HepG2 (cell line): ENCODE measurements at regions not wholly inside any gene's neighbourhood (a gene's known extent, or its start where the extent isn't known, plus 50 kb on each side); places are given as distances from the start of the nearest gene placed in this dataset.
A peak's percentile ranks its signal among the peaks of the same experiment; 100 is the strongest.

Source experiments
- ATAC-seq: fragments of 200-7000 bp; cut with Tn5 transposase; 3 replicates; pipeline ENCODE4 v1.9.1; 2020; ENCODE audit warnings: mild to moderate bottlenecking, moderate library complexity
- BruUV-seq: library from RNA; stranded (reverse); fragments of 400-500 nt; replicated peaks from 2 replicates; lab custom pipeline; 2021; lab: Mats Ljungman, UMichigan
- CTCF ChIA-PET: fragments of 300-600 bp; formaldehyde crosslinking; extraction: SDS; loops from one replicate; lab custom pipeline; 2021; ENCODE audit warnings: low total read pairs, inconsistent platforms, low intra/inter-chr PET ratio; lab: Yijun Ruan, JAX
- POLR2A ChIA-PET: fragments of 350-600 bp; sonication (Branson Sonifier 250); formaldehyde crosslinking; loops from one replicate; lab custom pipeline; 2020; ENCODE audit warnings: antibody characterized with exemption, inconsistent platforms; lab: Yijun Ruan, JAX
- DNase-seq: peaks from one replicate; pipeline ENCODE4 v3.0.0-alpha.2; 2015; ENCODE audit warnings: low spot score
- FAIRE-seq: peaks from 3 replicates; lab custom pipeline; 2011; peaks lifted over from hg19 to GRCh38; lab: Jason Lieb, UNC
- H2AFZ ChIP-seq: one replicate; pipeline ENCODE4 v1.6.1; 2011; ENCODE audit warnings: low read length, inconsistent platforms
- H3K27ac ChIP-seq: fragments of 300-600 bp; 3 replicates; pipeline ENCODE4 v1.8.0; 2011; ENCODE audit warnings: mixed run types, mild to moderate bottlenecking, mixed read lengths, low read length, inconsistent platforms; ENCODE audit not compliant: insufficient read depth; ENCODE audit errors: extremely low read length
- H3K27me3 ChIP-seq, 2 experiments: fragments of 200-600 bp in 1 of 2; 2 replicates in 1 of 2; 3 replicates in 1 of 2; pipeline versions ENCODE4 v1.6.0 to v1.8.0; 2011; ENCODE audit warnings: low read length in 2 of 2, mild to moderate bottlenecking in 2 of 2, moderate library complexity in 2 of 2, inconsistent platforms in 1 of 2; ENCODE audit not compliant: insufficient read depth in 2 of 2, control insufficient read depth in 1 of 2
- H3K36me3 ChIP-seq, 2 experiments: fragments of 200-600 bp in 1 of 2; replicated peaks in 1 of 2; 2 replicates in 1 of 2; 3 replicates in 1 of 2; pipeline versions ENCODE4 v1.5.1 to v1.8.0; 2011; ENCODE audit warnings: low read length in 2 of 2, inconsistent platforms in 1 of 2; ENCODE audit not compliant: insufficient read depth in 2 of 2, control insufficient read depth in 1 of 2
- H3K4me1 ChIP-seq: 2 replicates; pipeline ENCODE4 v1.5.1; 2012; ENCODE audit warnings: low read length, inconsistent platforms; ENCODE audit not compliant: insufficient read depth
- H3K4me2 ChIP-seq: 2 replicates; pipeline ENCODE4 v1.6.0; 2011; ENCODE audit warnings: low read depth, low read length, inconsistent platforms
- H3K4me3 ChIP-seq, 3 experiments: fragments of 200-600 bp in 1 of 3; sonication (generic), shearing (Covaris generic) in 1 of 3; replicated peaks in 1 of 3; 2 replicates each; pipeline ENCODE4 v1.5.1; 2011 to 2016; ENCODE audit warnings: low read length in 3 of 3, inconsistent platforms in 2 of 3, low read depth in 2 of 3, mild to moderate bottlenecking in 2 of 3, control low read depth in 1 of 3, mixed read lengths in 1 of 3; ENCODE audit not compliant: insufficient read depth in 1 of 3
- H3K79me2 ChIP-seq: one replicate; pipeline ENCODE4 v1.6.1; 2011; ENCODE audit warnings: low read length, inconsistent platforms; ENCODE audit not compliant: insufficient read depth
- H3K9ac ChIP-seq: 2 replicates; pipeline ENCODE4 v1.6.0; 2011; ENCODE audit warnings: mild to moderate bottlenecking, low read depth, low read length, inconsistent platforms; ENCODE audit not compliant: insufficient read depth
- H3K9me3 ChIP-seq: 2 replicates; pipeline ENCODE4 v1.5.1; 2012; ENCODE audit warnings: mild to moderate bottlenecking, low read length
- H4K20me1 ChIP-seq: 2 replicates; pipeline ENCODE4 v1.6.0; 2011; ENCODE audit warnings: inconsistent platforms, mild to moderate bottlenecking, low read length, moderate library complexity; ENCODE audit not compliant: insufficient read depth
- ATF7 ChIP-seq, 2 experiments: fragments of 450-650 bp in 1 of 2; sonication (generic) in 1 of 2; formaldehyde crosslinking in 1 of 2; IDR thresholded peaks; 2 replicates each; pipeline versions ENCODE4 v1.4.0 to v1.6.1; 2016 to 2020; ENCODE audit warnings: antibody characterized with exemption in 1 of 2, mild to moderate bottlenecking in 1 of 2, missing genetic modification reagents in 1 of 2
- BHLHE40 ChIP-seq: IDR thresholded peaks from 2 replicates; pipeline ENCODE4 v1.6.1; 2011; ENCODE audit warnings: low read length, improper control_type of control experiment
- CREB1 ChIP-seq, 2 experiments: fragments of 450-650 bp in 1 of 2; IDR thresholded peaks; 2 replicates each; pipeline ENCODE4 v1.6.1; 2016 to 2017; ENCODE audit warnings: control low read depth in 1 of 2, mild to moderate bottlenecking in 1 of 2, missing compliant biosample characterization in 1 of 2, missing genetic modification characterization in 1 of 2
- ETV5 ChIP-seq: IDR thresholded peaks from 2 replicates; pipeline ENCODE4 v1.6.1; 2018; ENCODE audit warnings: missing biosample characterization, missing genetic modification reagents, inconsistent platforms, borderline replicate concordance
- GLI4 ChIP-seq: sonication (generic); formaldehyde crosslinking; IDR thresholded peaks from 2 replicates; pipeline ENCODE4 v1.5.1; 2020; ENCODE audit warnings: missing genetic modification reagents, mild to moderate bottlenecking, moderate library complexity, borderline replicate concordance
- KLF15 ChIP-seq: sonication (generic); formaldehyde crosslinking; IDR thresholded peaks from 2 replicates; pipeline ENCODE4 v1.8.1; 2023; ENCODE audit warnings: borderline replicate concordance, mild to moderate bottlenecking, inconsistent platforms, missing genetic modification reagents, mixed read lengths
- NCOA1 ChIP-seq: sonication (generic); formaldehyde crosslinking; IDR thresholded peaks from 2 replicates; pipeline ENCODE4 v1.9.0; 2021; ENCODE audit warnings: missing genetic modification reagents
- PHF5A ChIP-seq: IDR thresholded peaks from one replicate; pipeline ENCODE4 v1.6.1; 2018; ENCODE audit warnings: low read depth, missing genetic modification reagents; ENCODE audit not compliant: unreplicated experiment
- SRSF4 ChIP-seq: fragments of 200-400 bp; formaldehyde crosslinking; IDR thresholded peaks from one replicate; pipeline ENCODE4 v1.6.1; 2018; ENCODE audit warnings: mild to moderate bottlenecking, low read depth, low read length, moderate library complexity; ENCODE audit not compliant: poor library complexity, severe bottlenecking
- TBX3 ChIP-seq: fragments of 450-650 bp; IDR thresholded peaks from 2 replicates; pipeline ENCODE4 v1.6.1; 2017; ENCODE audit warnings: antibody characterized with exemption, mild to moderate bottlenecking, inconsistent platforms, borderline replicate concordance
- ZNF589 ChIP-seq: sonication (generic); formaldehyde crosslinking; conservative IDR thresholded peaks from 2 replicates; pipeline ENCODE4 v1.8.0; 2022; ENCODE audit warnings: mild to moderate bottlenecking, moderate library complexity, missing genetic modification reagents
- ZNF75D ChIP-seq: sonication (generic); formaldehyde crosslinking; IDR thresholded peaks from 2 replicates; pipeline ENCODE4 v1.8.1; 2023; ENCODE audit warnings: missing genetic modification reagents, mild to moderate bottlenecking, borderline replicate concordance
- WGBS: methylation state at CpG from one replicate; pipeline ENCODE4 v1.1.6; 2017; ENCODE audit warnings: low lambda C conversion rate; 5-methylcytosine and 5-hydroxymethylcytosine counted together
- in situ Hi-C: cut with HindIII; loops from 2 replicates; pipeline ENCODE4 v1.10.0; 2017; ENCODE audit warnings: low pct_unique_long_range_greater_than_20kb; ENCODE audit not compliant: extremely low pct_ligation_motif_present
- intact Hi-C: fragments of 100-400 bp; cut with micrococcal nuclease; formaldehyde crosslinking; loops from one replicate; pipeline ENCODE4 v1.10.0; 2022; ENCODE audit not compliant: unreplicated experiment
- TF ChIP-seq, protein P1 (sequence below): sonication (generic); formaldehyde crosslinking; IDR thresholded peaks from 2 replicates; pipeline ENCODE4 v1.5.0; 2020; ENCODE audit warnings: missing genetic modification reagents
- TF ChIP-seq, protein P2 (sequence below), 2 experiments: sonication (generic) in 1 of 2; formaldehyde crosslinking in 1 of 2; IDR thresholded peaks; 2 replicates each; pipeline versions ENCODE4 v1.5.1 to v1.6.1; 2011 to 2020; ENCODE audit warnings: borderline replicate concordance in 1 of 2, low read depth in 1 of 2, low read length in 1 of 2, mild to moderate bottlenecking in 1 of 2, missing genetic modification reagents in 1 of 2, moderate library complexity in 1 of 2
- TF ChIP-seq, protein P3 (sequence below): fragments of 450-650 bp; IDR thresholded peaks from 2 replicates; pipeline ENCODE4 v1.6.1; 2016
- TF ChIP-seq, protein P4 (sequence below): IDR thresholded peaks from 2 replicates; pipeline ENCODE4 v1.6.1; 2018; ENCODE audit warnings: missing genetic modification reagents, mild to moderate bottlenecking, missing compliant biosample characterization

DNA sequence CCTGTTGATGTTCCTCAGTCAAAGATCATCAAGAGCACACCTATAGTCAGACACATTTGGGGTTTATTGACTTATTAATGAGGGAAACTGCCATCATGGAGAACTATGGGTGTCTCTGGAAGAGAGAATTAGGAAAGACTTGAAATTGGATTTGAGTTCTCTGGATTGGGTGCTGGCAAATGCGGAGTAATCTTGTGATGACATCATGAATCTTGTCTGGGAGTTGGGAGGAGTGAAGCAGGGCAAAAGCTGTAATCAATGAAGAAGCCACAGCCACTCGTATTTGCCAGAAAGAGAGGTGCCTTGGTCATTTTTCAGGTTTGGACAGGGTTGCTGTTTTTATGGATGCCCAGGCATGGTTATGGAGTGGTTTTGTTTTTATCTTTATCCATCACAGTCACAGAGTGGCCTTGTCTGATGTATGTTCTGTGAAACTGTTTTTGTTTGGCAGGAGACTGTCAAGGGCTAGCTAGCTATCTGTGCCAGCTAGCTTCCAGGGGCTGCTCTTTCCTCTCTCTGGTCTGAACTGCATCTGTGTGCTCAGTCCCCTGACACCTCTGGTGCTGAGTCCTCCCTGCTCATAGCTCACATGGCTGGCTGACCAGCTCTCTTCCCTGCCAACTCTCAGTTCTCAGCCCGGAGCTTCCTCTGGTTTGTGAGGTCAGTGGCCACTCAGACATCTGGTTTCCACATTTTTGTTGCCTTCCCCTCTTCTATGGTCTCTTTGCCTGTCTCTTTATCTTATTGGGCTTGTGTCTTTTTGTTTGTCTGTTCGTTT lies 193.4 kb upstream of the RMP24 start:
- CTCF ChIA-PET = no interaction called here
- no peak for DNase-seq
- POLR2A ChIA-PET = no interaction called here
- no peak for FAIRE-seq
- intact Hi-C loops (no loop called here), in situ Hi-C loops (no loop called here)
- BruUV-seq = no TSS peak
- Histone ChIP-seq H3K27me3 (no peaks in the 10 kb centered on the region; a peak in 2 of 5 replicates), H2AFZ (no peak overlapping the region), H3K9me3 (no peaks in the 10 kb centered on the region), H3K36me3 (no peaks in the 10 kb centered on the region), H3K9ac (no peak overlapping the region), H3K4me1 (no peaks in the 10 kb centered on the region), H4K20me1 (no peaks in the 10 kb centered on the region), H3K4me3 (no peak overlapping the region), H3K4me2 (no peak overlapping the region), H3K79me2 (no peaks in the 10 kb centered on the region), H3K27ac (no peak overlapping the region)
- no peak for ATAC-seq
- 16% methylated on average over 4 of the region's 4 CpGs for WGBS
- TF ChIP-seq, protein P1, sequence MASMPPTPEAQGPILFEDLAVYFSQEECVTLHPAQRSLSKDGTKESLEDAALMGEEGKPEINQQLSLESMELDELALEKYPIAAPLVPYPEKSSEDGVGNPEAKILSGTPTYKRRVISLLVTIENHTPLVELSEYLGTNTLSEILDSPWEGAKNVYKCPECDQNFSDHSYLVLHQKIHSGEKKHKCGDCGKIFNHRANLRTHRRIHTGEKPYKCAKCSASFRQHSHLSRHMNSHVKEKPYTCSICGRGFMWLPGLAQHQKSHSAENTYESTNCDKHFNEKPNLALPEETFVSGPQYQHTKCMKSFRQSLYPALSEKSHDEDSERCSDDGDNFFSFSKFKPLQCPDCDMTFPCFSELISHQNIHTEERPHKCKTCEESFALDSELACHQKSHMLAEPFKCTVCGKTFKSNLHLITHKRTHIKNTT (CRISPR knock-in tag) = no peak
- TF ChIP-seq TBX3 (no peak), ZNF589 (no peak), GLI4 (CRISPR knock-in tag) (no peak), CREB1 (IDR thresholded peaks at IDR 0.05) (peak; percentile 43; the same call in 1 of the 2 replicates), CREB1 (CRISPR knock-in tag; IDR thresholded peaks at IDR 0.05) (no peak), SRSF4 (no peak), BHLHE40 (no peak), NCOA1 (CRISPR knock-in tag) (no peak), PHF5A (CRISPR knock-in tag) (no peak), ATF7 (IDR thresholded peaks at IDR 0.05) (peak; percentile 75), ATF7 (CRISPR knock-in tag; IDR thresholded peaks at IDR 0.05) (no peak), KLF15 (CRISPR knock-in tag) (no peak), ZNF75D (CRISPR knock-in tag) (no peak), ETV5 (CRISPR knock-in tag) (no peak)
- TF ChIP-seq, protein P2, sequence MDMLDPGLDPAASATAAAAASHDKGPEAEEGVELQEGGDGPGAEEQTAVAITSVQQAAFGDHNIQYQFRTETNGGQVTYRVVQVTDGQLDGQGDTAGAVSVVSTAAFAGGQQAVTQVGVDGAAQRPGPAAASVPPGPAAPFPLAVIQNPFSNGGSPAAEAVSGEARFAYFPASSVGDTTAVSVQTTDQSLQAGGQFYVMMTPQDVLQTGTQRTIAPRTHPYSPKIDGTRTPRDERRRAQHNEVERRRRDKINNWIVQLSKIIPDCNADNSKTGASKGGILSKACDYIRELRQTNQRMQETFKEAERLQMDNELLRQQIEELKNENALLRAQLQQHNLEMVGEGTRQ (IDR thresholded peaks at IDR 0.05; ENCODE audit: low read depth, low read length) = no peak
- TF ChIP-seq, protein P2 (CRISPR knock-in tag; IDR thresholded peaks at IDR 0.05; ENCODE audit: borderline replicate concordance) = no peak
- TF ChIP-seq, protein P3, sequence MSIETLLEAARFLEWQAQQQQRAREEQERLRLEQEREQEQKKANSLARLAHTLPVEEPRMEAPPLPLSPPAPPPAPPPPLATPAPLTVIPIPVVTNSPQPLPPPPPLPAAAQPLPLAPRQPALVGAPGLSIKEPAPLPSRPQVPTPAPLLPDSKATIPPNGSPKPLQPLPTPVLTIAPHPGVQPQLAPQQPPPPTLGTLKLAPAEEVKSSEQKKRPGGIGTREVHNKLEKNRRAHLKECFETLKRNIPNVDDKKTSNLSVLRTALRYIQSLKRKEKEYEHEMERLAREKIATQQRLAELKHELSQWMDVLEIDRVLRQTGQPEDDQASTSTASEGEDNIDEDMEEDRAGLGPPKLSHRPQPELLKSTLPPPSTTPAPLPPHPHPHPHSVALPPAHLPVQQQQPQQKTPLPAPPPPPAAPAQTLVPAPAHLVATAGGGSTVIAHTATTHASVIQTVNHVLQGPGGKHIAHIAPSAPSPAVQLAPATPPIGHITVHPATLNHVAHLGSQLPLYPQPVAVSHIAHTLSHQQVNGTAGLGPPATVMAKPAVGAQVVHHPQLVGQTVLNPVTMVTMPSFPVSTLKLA = no peak
- TF ChIP-seq, protein P4, sequence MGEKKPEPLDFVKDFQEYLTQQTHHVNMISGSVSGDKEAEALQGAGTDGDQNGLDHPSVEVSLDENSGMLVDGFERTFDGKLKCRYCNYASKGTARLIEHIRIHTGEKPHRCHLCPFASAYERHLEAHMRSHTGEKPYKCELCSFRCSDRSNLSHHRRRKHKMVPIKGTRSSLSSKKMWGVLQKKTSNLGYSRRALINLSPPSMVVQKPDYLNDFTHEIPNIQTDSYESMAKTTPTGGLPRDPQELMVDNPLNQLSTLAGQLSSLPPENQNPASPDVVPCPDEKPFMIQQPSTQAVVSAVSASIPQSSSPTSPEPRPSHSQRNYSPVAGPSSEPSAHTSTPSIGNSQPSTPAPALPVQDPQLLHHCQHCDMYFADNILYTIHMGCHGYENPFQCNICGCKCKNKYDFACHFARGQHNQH (CRISPR knock-in tag) = no peak
